ENCODE measurements at regions not wholly inside any gene's neighbourhood (a gene's known extent, or its start where the extent isn't known, plus 50 kb on each side); places are given as distances from the start of the nearest gene placed in this dataset.

DNA sequence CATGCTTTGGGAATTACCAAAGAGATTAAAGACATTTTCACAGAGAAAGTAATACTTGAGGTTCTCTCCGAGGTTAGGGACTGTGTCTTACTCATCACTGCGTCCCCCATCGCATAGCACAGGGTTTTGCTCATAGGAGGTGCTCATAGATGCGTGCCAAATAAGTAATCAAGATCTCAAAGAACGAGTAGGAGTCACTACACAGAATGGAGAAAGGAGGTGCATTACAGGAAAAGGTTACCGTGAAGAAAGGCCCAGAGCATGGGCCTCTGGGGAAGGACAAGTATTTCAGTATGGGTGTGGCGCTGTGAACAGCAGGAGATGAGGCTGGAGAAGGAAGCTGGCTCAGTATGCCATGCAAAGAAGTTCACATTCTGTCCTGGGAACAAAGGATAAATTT is 182.4 kb downstream of the ACTL7B start:
- DNase-seq (ENCODE audit: low spot score) = no peak
- Histone ChIP-seq H3K4me3 (ENCODE audit: severe bottlenecking) (no peak overlapping the region), H3K27ac (ENCODE audit: poor library complexity, severe bottlenecking) (peak overlapping the region; percentile 89), H3K9me3 (ENCODE audit: severe bottlenecking) (no peaks in the 10 kb centered on the region), H3K4me1 (ENCODE audit: insufficient read depth, poor library complexity, severe bottlenecking) (peaks cover 36% of the 10 kb centered on the region), H3K27me3 (ENCODE audit: insufficient read depth, poor library complexity, severe bottlenecking) (no peaks in the 10 kb centered on the region), H3K36me3 (ENCODE audit: low read depth) (no peaks in the 10 kb centered on the region)
- peak; percentile 54; the same call in 2 of the 3 replicates for ATAC-seq (ENCODE audit: low read depth)
- TF ChIP-seq, protein P1, sequence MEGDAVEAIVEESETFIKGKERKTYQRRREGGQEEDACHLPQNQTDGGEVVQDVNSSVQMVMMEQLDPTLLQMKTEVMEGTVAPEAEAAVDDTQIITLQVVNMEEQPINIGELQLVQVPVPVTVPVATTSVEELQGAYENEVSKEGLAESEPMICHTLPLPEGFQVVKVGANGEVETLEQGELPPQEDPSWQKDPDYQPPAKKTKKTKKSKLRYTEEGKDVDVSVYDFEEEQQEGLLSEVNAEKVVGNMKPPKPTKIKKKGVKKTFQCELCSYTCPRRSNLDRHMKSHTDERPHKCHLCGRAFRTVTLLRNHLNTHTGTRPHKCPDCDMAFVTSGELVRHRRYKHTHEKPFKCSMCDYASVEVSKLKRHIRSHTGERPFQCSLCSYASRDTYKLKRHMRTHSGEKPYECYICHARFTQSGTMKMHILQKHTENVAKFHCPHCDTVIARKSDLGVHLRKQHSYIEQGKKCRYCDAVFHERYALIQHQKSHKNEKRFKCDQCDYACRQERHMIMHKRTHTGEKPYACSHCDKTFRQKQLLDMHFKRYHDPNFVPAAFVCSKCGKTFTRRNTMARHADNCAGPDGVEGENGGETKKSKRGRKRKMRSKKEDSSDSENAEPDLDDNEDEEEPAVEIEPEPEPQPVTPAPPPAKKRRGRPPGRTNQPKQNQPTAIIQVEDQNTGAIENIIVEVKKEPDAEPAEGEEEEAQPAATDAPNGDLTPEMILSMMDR (IDR thresholded peaks at IDR 0.05; ENCODE audit: poor library complexity, severe bottlenecking) = no peak

DNA sequence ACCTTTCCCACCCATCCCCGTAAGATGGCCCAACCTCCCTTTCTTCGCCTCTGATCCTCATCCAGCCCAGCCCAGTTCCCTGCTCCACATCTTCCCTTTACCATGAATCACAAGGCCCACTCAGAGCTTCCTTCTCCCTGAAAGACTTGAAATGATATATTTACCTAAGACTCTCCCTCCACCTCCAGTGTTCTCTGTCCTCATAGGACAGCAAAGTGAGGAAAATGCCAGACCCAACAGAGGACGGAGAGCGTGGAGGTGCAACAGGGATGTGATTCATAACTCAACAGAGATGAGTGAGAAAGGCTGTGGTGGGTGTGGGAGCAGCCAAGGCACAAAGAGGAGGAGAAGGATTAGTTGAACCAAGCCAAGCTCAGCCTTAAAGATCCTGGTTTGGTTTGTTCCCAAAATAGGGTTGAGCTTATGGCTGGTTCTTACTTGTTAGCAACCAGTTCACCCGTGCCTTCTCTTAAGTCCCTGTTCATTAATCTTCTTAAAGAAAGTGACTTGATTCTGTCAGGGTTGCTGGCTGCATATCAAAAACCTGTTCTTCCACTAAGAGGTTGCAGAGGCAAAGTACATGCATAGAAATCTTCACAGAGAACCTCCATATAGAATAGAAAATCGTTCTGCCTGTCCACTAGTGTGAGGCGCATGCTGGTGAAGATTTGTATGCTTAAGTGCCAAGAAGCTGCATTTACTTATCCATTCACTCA is 183.2 kb downstream of the ACTL7B start:
- H3K36me3 ChIP-seq (ENCODE audit: low read depth) = no peaks in the 10 kb centered on the region
- ATAC-seq (ENCODE audit: low read depth) = peak; percentile 43
- TF ChIP-seq, protein P1 (IDR thresholded peaks at IDR 0.05; ENCODE audit: poor library complexity, severe bottlenecking) = no peak
- H3K27ac ChIP-seq (ENCODE audit: poor library complexity, severe bottlenecking) = peak overlapping the region; percentile 89
- peaks cover 36% of the 10 kb centered on the region for H3K4me1 ChIP-seq (ENCODE audit: insufficient read depth, poor library complexity, severe bottlenecking)
- DNase-seq (ENCODE audit: low spot score) = no peak
- H3K9me3 ChIP-seq (ENCODE audit: severe bottlenecking) = no peaks in the 10 kb centered on the region
- no peak overlapping the region for H3K4me3 ChIP-seq (ENCODE audit: severe bottlenecking)
- H3K27me3 ChIP-seq (ENCODE audit: insufficient read depth, poor library complexity, severe bottlenecking) = no peaks in the 10 kb centered on the region

DNA sequence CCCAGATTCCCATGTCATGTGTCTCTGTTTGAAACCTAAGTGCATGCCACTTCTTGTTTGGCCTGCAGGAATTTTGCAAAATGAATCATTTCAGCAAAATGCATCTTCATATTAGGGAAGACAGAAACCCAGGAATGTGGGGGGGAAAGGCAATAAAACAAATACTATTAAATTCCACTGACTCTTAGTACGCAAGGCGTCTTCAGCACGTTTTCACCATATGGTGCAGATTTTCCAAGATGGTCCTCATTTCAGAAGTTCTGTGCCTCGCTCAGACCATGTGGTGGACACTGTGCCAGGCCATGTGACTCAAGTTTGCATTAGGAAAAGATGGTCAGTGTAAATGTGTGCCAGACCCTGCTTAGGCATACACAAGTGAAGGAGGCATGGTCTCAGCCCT is 184.0 kb downstream of the ACTL7B start:
- Histone ChIP-seq H3K27me3 (ENCODE audit: insufficient read depth, poor library complexity, severe bottlenecking) (no peaks in the 10 kb centered on the region), H3K9me3 (ENCODE audit: severe bottlenecking) (no peaks in the 10 kb centered on the region), H3K4me3 (ENCODE audit: severe bottlenecking) (no peak overlapping the region), H3K4me1 (ENCODE audit: insufficient read depth, poor library complexity, severe bottlenecking) (peaks cover 36% of the 10 kb centered on the region), H3K27ac (ENCODE audit: poor library complexity, severe bottlenecking) (peak overlapping the region; percentile 89), H3K36me3 (ENCODE audit: low read depth) (no peaks in the 10 kb centered on the region)
- no peak for DNase-seq (ENCODE audit: low spot score)
- TF ChIP-seq, protein P1 (IDR thresholded peaks at IDR 0.05; ENCODE audit: poor library complexity, severe bottlenecking) = no peak
- peak; percentile 73 for ATAC-seq (ENCODE audit: low read depth)

DNA sequence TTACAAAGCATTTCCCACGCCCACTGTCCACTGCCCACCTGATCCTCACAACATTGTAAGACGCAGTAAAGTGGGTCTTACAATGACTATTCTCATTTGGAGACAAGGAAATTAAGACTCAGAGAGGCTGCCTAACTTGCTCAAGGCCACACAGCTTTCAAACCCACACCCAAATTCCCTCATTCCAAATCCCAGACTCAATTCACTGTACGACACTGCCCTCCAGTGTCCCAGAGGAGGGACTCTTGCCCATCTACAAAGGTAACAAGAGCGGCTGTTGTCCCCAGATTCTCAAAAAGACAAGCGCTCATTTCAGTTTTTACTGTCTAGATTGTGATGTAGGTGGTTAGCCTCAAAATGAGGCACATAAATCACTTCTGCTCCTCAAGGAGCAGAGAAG is 184.6 kb downstream of the ACTL7B start:
- Histone ChIP-seq H3K36me3 (ENCODE audit: low read depth) (no peaks in the 10 kb centered on the region), H3K4me3 (ENCODE audit: severe bottlenecking) (no peak overlapping the region), H3K27ac (ENCODE audit: poor library complexity, severe bottlenecking) (peak overlapping the region; percentile 89), H3K27me3 (ENCODE audit: insufficient read depth, poor library complexity, severe bottlenecking) (no peaks in the 10 kb centered on the region), H3K4me1 (ENCODE audit: insufficient read depth, poor library complexity, severe bottlenecking) (peaks cover 36% of the 10 kb centered on the region), H3K9me3 (ENCODE audit: severe bottlenecking) (no peaks in the 10 kb centered on the region)
- DNase-seq (ENCODE audit: low spot score) (no peak), ATAC-seq (ENCODE audit: low read depth) (peak; percentile 33)
- TF ChIP-seq, protein P1 (IDR thresholded peaks at IDR 0.05; ENCODE audit: poor library complexity, severe bottlenecking) = peak; percentile 83

DNA sequence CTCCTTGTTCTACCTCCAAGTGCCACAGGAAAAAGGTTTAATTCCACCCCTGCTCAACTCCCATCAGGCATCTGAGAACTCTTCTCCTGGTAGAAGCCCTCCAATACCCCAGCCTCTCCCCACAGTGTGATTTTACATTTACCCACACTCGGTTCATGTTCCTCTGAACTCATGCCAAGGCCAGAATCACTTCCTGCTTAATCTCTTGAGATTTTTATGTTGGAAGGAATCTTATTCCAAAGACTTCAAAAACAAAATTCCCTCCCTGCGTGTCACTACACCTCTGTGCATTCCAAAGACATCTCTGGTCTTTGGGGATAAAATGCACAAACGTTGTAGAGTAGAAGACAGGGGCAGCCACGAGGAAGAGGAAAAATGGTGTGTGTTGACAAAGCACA is 186.8 kb downstream of the ACTL7B start:
- Histone ChIP-seq H3K4me1 (ENCODE audit: insufficient read depth, poor library complexity, severe bottlenecking) (peaks cover 39% of the 10 kb centered on the region), H3K36me3 (ENCODE audit: low read depth) (no peaks in the 10 kb centered on the region), H3K27ac (ENCODE audit: poor library complexity, severe bottlenecking) (no peak overlapping the region), H3K4me3 (ENCODE audit: severe bottlenecking) (no peak overlapping the region), H3K27me3 (ENCODE audit: insufficient read depth, poor library complexity, severe bottlenecking) (no peaks in the 10 kb centered on the region), H3K9me3 (ENCODE audit: severe bottlenecking) (no peaks in the 10 kb centered on the region)
- DNase-seq (ENCODE audit: low spot score) (no peak), ATAC-seq (ENCODE audit: low read depth) (no peak)
- TF ChIP-seq, protein P1 (IDR thresholded peaks at IDR 0.05; ENCODE audit: poor library complexity, severe bottlenecking) = no peak

Measured in RWPE2 (cell line).